GM12873 (cell line): ENCODE measurements at regions not wholly inside any gene's neighbourhood (a gene's known extent, or its start where the extent isn't known, plus 50 kb on each side); places are given as distances from the start of the nearest gene placed in this dataset.

Source experiments
- TF ChIP-seq, protein P1 (sequence below): IDR thresholded peaks from 2 replicates; pipeline ENCODE4 v1.5.1; 2012; ENCODE audit warnings: low read depth, mild to moderate bottlenecking, moderate library complexity, low read length, control low read depth; ENCODE audit not compliant: insufficient read depth; ENCODE audit errors: missing control alignments

DNA sequence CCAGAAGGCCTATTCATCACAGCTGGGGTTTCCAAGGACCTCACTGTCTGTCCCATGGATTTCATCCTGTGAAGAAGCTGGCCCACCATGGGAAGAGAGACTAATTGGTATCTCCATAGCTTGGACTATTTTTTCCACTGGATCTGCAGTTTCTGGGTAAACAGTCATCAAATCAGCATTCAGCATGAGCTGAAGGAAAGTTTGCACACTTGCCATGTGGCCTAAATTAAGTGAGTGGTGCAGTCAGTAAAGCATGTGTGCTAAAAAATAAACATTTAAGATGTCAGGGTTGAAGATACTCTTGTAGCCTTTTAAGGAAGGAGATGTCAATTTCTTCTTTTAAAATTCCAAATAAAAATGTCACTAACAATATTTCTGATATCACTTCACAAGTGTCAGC is 381.1 kb upstream of the ZMIZ1 start:
- TF ChIP-seq, protein P1, sequence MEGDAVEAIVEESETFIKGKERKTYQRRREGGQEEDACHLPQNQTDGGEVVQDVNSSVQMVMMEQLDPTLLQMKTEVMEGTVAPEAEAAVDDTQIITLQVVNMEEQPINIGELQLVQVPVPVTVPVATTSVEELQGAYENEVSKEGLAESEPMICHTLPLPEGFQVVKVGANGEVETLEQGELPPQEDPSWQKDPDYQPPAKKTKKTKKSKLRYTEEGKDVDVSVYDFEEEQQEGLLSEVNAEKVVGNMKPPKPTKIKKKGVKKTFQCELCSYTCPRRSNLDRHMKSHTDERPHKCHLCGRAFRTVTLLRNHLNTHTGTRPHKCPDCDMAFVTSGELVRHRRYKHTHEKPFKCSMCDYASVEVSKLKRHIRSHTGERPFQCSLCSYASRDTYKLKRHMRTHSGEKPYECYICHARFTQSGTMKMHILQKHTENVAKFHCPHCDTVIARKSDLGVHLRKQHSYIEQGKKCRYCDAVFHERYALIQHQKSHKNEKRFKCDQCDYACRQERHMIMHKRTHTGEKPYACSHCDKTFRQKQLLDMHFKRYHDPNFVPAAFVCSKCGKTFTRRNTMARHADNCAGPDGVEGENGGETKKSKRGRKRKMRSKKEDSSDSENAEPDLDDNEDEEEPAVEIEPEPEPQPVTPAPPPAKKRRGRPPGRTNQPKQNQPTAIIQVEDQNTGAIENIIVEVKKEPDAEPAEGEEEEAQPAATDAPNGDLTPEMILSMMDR: no peak

DNA sequence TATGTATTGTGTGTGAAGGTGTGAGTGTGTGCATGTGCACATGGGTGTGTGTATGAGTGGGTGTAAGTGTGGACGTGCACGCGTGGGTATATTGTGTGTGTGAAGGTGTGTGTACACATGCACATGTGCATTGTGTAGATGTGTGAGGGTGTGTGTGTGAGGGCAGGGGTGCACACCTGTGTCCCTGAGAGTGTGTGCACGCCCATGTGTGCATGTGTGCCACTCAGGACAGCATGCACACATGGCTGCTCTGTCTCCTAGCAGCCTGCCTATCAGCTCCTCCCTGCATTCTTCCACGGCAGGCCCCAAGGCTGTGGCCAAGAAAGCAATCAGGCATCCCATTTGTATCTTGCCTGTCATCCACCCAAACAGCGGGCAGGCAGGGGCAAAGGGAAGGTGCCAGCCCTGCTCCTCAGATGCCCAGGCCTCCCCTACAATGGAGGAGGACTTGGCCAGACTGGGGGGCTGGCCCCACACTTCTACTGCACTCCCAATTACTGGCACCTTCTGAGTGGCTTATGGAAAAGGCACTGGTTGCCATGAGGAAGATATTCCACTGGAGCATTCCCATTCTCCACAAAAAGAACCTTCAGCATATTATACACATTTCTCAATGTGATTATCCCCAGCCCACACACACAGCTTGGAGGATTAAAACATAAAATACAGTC is 380.4 kb upstream of the ZMIZ1 start:
- TF ChIP-seq, protein P1: no peak

DNA sequence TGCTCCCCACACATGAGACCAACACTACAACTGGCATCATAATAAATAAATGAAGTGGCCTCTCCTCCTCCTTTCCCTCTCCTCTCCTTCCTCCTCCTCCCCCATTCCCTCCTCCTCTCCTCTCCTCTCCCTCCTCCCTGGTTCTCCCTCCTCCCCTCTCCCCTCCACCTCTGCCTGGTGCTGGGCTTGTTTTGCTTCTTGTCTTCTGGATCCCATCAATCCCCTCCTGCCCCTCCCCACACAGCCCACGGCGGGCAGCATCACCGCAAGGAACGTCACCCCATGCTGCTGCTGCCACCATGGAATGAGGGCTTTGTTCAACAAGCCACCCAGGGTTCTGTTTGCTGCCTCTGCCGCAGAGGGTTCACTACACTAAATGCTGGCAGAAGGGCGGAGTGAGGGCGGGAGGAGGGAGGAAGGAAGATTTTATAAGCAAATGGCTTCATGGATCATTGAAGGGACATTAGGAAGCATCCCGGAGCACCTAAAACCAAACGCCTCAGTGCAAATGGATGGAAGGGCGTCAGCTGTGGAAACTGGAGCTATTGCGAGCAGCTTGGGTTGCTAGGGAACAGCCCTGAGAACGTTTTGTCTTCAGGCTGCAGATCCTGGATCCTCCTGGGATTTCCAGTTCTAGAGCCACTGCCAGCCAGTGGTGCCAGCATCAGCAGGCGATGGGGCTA is 379.7 kb upstream of the ZMIZ1 start:
- TF ChIP-seq, protein P1: no peak

DNA sequence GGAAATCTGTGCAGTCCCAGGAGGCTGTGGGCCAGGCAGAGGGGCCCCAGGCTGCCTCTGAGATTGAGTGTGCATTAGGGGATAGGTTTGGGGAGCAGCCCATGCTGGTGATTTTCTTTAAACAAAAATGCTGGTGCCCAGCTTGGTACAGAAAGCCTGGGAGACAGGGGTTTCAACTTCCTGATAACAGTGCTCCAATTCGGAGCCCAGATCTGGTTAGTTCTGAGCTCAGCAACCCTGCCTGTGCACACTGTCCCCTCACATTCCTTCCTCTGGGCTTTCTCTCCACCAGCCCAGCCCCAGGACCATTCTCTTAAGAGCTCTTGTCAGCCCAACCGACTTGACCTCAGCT is 379.2 kb upstream of the ZMIZ1 start:
- TF ChIP-seq, protein P1: no peak

DNA sequence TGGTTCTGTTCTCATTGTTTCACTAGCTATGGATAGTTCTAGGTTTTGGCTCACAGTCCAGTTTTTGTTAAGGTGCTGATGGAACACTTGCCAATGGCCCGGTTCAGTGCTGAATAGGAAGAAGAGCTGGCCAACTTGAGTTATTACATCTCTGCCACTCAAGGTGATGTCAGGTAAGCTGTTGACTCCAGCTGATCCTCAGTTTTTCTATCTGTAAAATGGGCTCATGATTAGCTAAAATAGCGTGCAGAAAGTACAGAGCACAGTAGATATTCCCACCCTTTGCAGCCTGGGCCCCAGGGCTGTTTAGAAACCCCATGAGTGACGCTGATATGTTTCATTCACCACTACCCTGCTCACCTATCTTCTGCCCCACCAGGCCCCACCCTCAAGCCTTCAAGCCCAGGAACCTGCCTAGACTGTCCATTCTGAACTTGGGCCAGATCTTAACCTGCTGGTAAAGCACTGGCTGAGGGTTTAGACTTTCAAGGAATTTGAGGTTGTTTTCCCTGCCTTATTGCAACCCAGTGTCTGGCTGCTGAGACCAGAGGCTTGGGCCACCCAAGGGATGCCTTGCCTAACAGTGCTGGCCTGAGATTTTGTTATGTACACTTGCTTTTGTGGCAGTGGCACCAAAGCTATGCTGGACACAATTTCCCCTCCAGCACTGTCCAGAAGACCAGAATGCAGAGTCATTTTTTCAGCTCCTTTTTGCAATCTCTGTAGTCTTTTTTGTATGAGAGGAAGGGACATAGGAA is 378.2 kb upstream of the ZMIZ1 start:
- TF ChIP-seq, protein P1: no peak

DNA sequence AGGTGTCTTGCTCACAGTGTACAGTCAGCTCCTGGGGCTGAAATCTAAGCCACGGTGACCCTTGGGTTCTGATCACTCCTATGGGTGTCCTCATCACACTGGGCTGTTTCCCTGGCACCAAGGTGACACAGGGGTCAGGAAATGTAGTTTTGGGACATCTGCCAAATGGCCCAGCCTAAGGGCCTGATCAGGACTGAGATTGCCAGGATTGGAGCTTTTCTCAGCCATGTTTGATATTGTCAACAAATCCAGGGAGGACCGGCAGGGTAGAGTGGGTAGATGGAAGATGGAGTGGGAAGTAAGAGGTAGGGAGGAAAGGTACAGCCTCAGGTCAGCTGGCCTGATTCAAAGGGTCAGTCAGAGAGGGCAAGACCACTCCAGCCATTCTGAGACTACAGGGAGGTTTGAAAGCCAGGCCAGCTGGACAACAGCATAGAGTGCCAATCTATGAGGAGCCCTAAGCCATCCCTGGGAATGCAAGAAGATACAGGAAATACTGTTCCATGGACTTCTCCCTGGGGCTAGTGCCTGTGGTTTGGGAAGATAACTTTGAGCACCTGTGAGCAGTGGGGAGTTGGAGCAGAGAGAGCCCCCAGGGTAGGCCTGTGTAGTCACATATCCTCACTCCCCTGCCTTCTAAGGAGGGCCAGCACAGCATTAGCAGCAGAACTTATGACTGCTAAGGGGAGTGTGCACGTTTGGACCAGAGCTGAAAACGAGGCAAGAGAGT is 377.3 kb upstream of the ZMIZ1 start:
- TF ChIP-seq, protein P1: no peak

DNA sequence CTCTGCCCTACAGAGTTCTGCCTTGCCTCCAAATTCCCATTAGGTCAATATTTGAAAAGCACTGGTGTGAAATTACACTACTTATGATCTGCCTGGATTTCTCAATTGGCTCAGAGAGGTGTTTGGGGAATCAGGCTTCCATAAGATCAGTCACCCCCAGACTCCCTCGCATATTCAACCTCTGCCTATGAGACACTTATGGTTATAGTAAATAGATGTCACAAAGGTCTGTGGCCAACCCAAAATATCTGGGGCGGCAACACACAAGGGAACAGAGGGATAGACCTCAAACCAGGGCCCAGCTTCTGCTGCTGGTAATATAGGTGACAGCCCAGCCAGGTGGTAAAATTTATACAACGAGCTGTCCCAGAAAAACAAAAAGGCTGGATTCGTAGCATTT is 376.7 kb upstream of the ZMIZ1 start:
- TF ChIP-seq, protein P1: no peak
